ENCODE measurements at regions not wholly inside any gene's neighbourhood (a gene's known extent, or its start where the extent isn't known, plus 50 kb on each side); places are given as distances from the start of the nearest gene placed in this dataset.
"Not testable (repeated sequence)": the region's sequence is repeated elsewhere in the genome, so short reads cannot be mapped to it uniquely, and the experiment has no call there.

DNA sequence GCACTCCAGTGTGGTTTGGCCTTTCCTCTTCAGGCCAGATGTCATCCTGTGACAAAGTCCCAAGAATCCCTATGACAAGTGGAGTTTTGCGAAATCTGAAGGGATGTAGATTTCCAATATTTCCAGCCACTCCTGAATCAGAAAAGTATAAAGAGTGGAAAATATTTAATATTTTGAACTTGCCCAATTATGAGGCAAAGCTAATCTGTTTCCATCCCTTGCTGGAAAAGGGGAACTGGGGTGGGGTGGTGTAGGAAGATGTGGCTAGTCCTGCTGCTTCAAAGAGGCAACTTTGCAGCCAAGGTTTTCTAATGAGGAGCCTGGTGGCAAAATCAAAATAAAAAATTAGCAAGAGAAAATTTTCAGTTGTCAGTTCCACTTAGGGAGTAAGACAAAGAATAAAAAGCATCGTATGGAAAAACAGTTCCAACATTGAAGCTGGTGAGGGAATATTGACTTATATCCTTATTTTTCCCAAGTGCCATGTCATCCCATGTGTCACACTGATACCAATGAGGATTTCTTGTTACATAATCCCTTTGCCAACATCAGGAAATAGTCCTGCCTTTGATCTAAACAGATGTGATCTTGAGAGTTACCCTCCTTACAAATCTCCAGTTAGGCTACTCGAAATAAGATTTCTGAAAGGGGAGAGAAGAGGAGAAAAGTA, 480.0 kb upstream of the JARID2 start:
- no peak overlapping the region for H3K4me3 ChIP-seq (ENCODE audit: low read depth, low read length)

DNA sequence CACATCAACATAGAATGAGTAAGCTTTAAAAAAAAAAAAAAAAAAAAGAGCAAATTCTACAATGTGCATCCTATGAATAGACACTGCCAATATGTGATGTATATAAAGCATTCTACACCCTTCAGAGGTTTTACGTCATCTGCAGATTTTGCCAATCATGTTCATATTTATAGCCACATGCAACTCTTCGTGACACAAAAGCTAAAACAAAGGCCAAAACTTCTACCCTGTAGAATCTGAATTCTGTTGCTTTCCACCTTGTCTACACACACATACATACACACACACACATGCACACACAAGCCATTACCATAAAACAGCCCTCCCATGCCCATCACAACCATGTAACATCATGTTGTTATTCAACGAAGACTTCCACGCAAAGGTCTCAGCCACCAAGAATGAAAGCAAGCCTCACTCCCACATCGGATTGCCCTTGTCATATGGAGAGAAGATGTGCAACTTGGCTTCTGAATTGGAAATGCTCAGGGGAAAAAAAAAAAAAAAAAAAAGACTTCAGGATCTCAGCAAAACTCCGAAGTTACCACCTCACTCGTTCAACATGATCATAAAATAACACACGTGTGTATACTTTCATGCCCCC, 479.4 kb upstream of the JARID2 start:
- H3K4me3 ChIP-seq (ENCODE audit: low read depth, low read length) = no peak overlapping the region

DNA sequence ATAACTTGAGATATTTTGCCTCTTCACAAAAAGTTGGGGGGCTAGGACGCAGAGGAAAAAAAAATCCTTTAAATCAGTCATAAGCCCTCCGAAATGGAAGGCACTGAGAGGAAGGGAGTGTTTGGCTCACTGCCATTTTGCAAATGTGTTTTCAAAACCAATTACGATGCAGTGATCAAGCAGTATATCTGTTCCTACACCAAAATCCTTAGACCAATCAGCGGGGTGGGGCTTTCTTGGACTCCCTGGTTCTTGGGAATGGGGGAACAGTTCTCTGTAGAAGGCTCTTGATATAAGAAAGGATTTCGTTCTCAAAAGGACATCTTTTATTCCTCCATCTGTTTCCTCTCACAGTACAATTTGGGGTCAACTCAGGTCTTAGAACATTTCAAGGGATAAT, 478.6 kb upstream of the JARID2 start:
- no peak overlapping the region for H3K4me3 ChIP-seq (ENCODE audit: low read depth, low read length)

DNA sequence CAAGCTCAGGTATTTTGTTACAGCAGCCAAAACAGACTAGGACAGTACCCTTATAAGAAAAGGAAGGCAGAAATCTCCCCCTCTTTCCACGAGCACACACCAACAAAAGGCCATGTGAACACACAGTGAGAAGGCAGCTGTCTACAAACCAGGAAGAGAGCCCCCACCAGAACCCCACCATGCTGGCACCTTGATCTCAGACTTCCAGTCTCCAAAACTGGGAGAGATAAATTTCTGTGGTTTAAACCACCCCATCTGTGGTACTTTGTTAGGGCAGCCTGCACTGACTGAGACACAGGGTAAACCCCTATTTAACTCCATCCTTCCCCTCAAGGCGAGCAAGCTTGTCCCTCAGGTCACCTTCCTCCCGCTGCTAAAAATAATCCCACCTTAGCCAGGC, 475.8 kb upstream of the JARID2 start:
- no peak overlapping the region for H3K4me3 ChIP-seq (ENCODE audit: low read depth, low read length)

DNA sequence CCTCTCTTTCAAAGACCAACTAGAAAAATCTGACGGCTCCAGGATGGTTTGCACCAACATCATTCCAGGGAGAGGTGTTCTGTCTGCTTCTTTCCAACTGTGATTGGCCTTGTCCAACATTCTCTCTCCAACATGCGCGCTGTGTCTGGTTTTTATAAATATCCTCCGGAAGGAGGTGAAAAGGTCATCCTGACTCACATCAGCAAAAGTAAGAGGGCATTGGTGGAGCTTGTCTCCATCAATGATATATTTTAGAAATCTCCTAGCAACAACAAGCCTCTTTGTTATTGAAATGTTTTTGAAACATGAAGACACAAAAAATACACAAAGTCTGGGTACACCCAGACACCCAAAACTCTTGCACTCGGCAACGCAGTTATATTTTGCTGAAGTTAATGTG, 475.3 kb upstream of the JARID2 start:
- H3K4me3 ChIP-seq (ENCODE audit: low read depth, low read length) = no peak overlapping the region

DNA sequence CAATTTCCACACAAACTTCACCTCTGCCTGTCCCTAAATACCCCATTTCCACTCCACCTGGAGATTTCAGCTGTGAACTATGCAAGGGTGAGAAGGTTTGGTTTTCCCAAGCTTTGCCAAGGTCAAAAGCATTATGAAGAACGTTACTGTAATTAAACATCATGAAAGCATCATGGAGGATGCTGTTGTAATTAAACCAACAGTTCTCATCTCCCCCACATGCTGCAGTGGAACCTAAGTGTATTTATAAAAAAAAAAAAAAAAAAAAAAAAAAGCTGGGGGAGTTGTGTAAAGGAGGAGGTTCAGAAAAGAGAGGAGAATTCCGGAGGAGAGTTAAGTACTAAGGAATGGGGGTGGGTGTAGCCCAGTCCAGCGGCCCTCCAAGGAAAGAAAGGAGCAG, 474.9 kb upstream of the JARID2 start:
- no peak overlapping the region for H3K4me3 ChIP-seq (ENCODE audit: low read depth, low read length)

DNA sequence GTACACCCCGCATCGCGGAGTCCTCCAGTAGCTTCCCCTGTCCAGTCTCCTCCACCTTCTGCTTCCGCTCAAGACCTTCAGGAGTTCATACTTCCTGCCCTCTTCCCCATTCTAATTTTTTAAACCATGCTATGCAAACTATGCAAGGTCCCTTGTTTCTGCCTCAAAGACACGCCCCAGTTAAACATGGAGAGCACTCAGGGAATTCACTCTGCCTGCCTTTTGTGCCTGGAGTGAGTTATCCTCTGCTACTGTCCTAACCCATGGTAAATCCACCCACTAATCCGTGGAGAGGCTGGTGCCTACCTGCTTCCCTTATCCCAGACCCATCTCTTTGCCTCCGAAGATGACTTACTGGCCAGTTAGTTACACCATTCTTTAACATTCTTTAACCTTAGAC, 473.7 kb upstream of the JARID2 start:
- H3K4me3 ChIP-seq (ENCODE audit: low read depth, low read length) = no peak overlapping the region

DNA sequence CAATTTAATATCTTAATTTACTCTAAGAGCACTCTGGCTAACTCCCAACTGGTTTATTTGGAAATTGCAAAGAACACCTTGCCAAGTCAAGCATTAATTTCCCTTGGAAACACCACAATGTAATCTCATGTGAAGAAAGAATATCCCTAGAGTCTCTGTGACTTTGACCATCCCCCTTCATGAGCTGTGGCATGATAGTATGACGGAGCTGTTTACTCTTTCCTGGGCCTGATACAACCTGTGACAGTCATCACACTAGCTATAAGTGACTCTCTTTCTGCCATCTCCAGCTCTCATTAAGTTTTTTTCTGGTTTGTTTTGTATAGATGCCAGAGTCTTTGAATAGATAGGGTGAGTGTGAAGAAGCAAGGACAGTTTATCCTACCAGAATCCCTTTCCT, 470.3 kb upstream of the JARID2 start:
- H3K4me3 ChIP-seq (ENCODE audit: low read depth, low read length) = no peak overlapping the region

DNA sequence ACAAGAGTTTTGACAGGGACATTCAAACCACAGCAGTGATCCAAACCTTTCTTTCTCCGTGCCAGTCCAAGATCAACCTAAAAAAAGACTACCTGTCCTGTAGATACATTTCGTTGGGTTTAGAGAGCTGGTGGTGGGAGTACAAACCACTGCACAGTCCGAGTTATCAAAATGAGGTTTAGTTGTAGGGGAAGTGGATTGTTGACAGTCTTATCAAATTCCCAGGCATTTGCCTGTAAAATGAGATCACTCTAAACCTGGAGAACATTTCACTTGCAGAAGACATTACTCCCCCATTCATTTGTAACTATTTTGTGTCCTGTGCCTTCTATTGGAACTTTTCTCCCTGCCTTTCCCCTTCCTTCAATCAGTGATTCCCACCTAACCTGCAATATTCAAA, 469.6 kb upstream of the JARID2 start:
- H3K4me3 ChIP-seq (ENCODE audit: low read depth, low read length) = no peak overlapping the region

DNA sequence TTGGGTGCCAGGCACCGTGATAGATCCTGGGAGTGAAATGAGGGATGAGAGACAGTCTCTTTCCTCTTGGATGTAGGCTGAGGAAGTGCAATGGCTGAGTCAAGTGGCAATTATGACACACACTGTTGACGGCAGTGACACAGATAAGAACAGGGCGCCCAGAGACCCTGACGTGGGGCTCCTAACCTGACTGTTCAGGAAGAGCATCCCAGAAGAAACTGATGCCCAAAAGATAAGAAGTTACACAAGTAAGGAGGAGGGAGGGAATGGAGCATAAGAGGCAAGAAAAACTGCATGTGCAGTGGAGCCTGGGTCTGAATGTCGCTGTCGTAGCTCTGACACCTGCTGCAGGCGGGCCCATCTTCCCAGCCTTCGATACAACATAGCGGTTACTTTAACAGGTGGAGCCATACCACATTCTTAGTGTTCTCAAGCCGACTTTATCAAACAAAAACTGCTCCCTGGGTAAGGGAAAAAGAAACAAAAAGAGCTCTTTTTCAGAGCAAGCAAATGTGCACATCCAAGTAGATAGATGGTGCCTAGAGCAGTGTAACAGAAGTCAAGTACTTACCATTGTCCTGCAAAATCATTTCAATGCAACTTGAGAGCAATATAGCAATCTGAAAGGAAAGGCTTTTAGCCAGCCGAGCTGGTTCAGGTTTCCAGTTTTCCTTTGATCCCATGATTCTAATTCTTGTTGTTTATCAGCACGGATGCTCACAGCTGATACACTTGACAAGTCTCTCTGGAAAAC, 463.9 kb upstream of the JARID2 start:
- H3K4me3 ChIP-seq (ENCODE audit: low read depth, low read length) = no peak overlapping the region

DNA sequence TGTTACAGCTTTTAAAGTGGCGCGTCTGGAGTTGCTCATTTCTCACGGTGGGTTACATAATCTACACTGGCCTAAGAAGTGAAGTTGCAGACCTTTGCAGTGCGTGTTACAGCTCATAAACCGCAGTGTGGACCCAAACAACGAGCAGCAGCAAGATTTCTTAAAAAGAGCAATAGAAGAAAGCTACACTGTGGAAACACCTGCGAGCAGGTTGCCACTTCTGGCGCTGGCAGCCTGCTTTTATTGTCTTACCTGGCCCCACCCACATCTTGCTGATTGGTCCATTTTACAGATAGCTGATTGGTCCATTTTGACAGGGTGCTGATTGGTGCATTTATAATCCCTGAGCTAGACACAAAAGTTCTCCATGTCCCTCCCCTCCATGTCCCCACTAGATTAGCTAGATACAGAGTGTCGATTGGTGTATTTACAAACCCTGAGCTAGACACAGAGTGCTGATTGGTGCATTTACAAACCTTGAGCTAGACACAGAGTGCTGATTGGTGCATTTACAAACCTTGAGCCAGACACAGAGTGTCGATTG, 462.9 kb upstream of the JARID2 start:
- H3K4me3 ChIP-seq (ENCODE audit: low read depth, low read length) = not testable (repeated sequence)

DNA sequence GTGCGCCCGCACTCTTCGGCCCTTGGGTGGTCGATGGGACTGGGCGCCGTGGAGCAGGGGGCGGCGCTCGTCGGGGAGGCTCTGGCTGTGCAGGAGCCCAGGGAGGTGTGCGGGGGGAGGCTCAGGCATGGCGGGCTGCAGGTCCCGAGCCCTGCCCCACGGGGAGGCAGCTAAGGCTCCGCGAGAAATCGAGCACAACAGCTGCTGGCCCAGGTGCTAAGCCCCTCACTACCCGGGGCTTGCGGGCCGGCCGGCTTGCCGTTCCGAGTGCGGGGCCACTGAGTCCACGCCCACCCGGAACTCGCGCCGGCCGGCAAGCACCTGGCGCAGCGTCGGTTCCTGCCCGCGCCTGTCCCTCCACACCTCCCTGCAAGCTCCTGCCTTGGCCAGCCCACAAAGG, 462.3 kb upstream of the JARID2 start:
- no peak overlapping the region for H3K4me3 ChIP-seq (ENCODE audit: low read depth, low read length)

DNA sequence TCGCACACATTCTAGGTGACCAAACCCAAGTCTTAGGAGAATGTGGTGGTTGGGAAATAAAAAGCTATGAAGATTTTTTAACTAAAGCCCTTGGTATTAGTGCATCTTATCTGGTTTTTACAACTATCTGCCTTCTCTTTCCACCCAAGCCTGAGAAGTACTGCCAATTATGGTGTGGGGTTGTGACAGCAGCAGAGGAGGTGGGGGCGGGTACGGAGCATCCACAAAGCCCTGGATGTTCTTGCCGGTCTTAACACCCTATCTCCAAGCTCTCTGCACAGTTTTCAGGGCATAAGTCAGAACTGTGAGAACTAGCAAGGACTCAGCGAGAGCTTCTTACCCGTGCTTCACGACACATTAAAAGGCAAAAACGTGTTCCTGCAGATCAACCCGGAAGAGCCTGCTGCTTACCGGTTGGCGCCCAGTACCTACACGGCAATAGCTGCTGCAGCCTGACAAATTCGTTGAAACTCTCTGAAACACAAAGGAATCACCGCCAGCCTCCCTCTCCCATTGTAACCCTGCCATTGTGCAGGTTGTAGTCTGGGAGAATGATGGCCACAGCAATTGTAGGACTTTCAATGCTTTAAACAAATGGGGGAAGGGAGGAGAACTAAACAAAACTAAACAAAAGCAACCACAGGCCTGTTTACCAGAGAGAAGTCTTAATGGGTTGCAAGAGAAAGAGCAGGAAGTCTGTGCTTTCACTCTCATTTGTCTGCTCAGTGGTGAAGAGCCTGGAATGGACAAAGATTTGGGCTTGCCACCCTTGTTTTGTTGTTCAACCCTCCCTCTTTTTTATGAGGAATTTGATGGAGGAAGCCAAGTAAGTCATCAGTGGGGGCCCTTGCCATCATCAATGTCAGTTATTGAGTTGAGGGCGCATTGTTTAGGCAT, 461.0 kb upstream of the JARID2 start:
- H3K4me3 ChIP-seq (ENCODE audit: low read depth, low read length) = no peak overlapping the region

DNA sequence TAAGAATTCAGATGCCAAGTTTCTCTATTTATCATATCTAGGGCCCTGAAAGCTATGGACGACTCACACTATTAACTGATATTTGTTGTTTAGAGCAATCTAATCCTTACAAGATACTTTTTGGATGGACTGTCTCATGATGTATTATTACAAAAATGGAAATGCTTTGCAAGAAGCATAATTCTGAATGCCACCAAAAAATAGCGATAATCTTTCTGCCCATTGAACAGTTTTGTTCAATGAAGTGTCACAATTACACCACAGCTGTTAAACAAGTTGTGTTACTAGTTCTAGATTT, 460.4 kb upstream of the JARID2 start:
- H3K4me3 ChIP-seq (ENCODE audit: low read depth, low read length) = no peak overlapping the region

DNA sequence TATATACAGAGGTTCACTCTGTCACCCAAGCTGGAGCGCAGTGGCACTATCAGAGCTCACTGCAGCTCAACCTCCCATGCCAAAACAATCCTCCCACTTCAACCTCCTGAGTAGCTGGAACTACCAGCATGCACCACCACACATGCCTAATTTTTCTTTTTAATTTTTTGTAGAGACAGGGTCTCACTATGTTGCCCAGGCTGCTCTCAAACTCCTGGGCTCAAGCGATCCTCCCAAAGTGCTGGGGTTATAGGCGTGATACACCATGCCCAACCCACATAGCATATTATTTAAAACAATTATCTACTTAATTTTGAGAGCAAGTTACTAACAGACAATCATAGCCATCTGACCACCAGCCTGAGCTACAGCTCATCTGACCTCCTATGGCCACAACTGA, 459.9 kb upstream of the JARID2 start:
- H3K4me3 ChIP-seq (ENCODE audit: low read depth, low read length) = no peak overlapping the region

DNA sequence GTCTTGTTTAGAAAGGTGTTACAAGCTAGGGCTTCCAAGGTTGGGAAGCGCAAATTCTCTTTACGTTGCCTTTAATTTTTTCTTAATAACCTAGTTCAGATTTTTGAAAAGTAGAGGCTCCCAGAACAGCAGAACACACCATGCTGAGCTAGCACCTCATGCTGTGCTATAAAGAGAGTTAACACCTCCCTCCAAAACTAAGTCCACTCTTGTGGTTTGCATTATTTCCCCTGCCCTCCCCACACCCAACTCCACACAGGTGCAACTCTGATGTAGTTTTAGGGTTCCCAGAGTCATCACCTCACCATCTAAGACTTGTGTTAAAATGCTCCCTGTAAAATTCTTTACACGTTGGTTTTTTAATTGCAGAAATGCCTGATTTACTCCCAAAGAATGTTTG, 459.4 kb upstream of the JARID2 start:
- H3K4me3 ChIP-seq (ENCODE audit: low read depth, low read length) = no peak overlapping the region

DNA sequence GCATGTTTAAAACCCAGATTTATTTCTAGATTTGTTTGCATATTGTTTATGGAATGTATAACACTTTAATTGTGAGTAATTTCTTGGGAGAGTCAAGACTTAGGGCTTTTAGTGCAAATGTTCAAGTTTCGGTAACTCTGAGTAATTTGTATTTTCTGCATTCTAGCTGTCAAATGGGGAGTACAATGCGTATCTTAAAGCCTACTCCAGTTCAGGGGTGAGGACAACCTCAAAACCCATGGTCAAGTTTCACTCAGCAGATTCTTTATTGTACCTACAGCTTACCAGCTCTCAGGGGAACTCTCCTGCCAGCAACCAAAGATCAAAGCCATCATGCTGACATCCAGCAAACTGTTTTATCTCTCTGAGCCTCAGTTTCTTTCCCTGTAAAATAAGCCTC, 458.6 kb upstream of the JARID2 start:
- no peak overlapping the region for H3K4me3 ChIP-seq (ENCODE audit: low read depth, low read length)

DNA sequence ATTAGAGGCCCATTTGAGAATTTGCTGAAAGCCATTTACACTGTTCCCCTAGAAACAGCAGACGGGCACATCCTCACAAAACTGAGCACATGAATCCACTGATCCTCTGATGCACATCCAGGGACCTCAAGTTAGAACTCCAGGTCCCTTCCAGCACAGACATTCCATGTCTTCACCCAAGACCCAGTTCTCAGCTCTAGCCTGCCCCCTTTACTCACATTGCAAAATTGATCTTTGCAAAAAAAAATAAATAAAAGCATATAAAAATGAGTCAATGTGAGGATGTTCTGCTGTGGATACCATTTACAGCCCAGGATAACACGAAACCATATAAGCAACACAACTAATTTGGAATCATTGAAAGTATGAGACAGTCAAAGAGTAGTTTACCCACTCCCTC, 458.2 kb upstream of the JARID2 start:
- H3K4me3 ChIP-seq (ENCODE audit: low read depth, low read length) = no peak overlapping the region

DNA sequence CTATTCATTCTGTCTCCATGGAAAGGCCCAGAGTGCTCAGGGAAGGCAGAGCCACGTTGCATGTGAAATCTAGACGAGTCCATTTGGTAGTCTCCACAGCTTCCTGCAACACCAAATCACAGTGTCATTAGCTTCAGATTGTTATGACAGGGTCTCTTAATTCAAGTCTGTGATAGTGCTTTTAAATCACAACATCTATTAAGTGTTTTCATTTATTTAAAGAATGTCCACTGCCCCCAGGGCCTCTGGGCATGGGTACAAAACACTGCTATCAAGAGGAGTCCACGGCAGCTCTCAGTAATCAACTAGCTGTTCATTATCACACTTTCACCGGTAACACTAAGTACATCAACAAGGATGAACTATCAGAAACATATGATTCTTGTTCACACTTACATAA, 455.9 kb upstream of the JARID2 start:
- H3K4me3 ChIP-seq (ENCODE audit: low read depth, low read length) = no peak overlapping the region

DNA sequence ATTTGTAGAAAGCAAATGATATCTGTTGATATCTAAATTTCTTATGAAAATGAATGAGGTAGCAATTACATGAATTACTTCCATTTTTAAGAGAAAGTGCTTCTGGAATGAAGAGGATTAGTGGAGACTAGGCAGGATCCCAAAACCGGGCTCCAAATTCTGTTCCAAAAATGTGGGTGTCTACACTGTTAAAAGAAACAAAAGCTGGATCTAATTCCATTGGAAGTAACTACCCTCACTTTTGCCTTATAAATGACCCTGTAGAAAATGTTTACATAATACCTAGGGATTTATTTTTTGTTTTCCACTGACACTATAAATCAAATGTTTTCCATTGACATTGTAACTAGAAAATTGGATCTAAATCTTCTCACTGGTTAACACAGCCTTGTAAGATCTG, 454.9 kb upstream of the JARID2 start:
- H3K4me3 ChIP-seq (ENCODE audit: low read depth, low read length) = no peak overlapping the region

DNA sequence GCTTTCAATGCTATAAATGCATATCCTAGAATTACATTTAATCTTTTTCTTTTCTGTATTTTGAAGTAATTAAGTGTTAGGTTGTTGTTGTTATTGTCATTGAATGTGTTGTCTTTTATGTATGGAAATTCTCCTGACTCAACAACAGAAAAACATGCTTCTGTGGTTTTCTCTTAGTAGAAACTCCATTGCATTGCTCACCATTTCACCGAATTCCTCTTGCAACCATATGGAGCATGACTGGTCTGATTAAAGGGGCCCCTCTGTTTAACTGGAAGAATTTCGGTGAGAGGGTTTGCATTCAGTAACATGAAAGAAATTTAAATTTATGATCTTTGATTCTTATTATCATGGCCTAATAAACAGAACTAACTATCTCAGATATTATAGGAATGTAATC, 454.3 kb upstream of the JARID2 start:
- no peak overlapping the region for H3K4me3 ChIP-seq (ENCODE audit: low read depth, low read length)

Data from iPS-11a (cell line).